ENCODE measurements at regions not wholly inside any gene's neighbourhood (a gene's known extent, or its start where the extent isn't known, plus 50 kb on each side); places are given as distances from the start of the nearest gene placed in this dataset.

DNA sequence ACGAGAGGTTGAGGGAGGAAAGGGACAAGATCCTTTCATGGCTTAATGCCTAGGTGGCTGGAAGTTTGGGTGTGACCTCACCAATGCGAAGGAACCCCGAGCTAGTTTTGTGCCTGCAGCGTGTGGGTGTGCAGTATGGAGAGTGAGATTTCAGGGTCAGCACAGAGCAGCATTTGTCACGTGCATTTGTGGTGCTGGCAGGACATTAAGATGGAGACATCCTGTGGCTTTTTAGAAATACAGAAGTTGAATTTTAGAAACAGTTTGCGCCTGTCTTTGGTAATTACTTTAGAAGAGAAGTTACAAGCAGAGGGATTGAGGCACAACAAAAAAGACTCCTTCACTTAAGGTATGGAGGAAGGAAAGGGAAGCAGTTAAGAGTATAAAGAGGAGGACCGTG, 258.2 kb upstream of the THUMPD2 start:
- no peak overlapping the region for H3K4me3 Mint-ChIP-seq (ENCODE audit: unreplicated experiment)
- DNase-seq (ENCODE audit: low spot score) = no peak
- TF ChIP-seq, protein P1, sequence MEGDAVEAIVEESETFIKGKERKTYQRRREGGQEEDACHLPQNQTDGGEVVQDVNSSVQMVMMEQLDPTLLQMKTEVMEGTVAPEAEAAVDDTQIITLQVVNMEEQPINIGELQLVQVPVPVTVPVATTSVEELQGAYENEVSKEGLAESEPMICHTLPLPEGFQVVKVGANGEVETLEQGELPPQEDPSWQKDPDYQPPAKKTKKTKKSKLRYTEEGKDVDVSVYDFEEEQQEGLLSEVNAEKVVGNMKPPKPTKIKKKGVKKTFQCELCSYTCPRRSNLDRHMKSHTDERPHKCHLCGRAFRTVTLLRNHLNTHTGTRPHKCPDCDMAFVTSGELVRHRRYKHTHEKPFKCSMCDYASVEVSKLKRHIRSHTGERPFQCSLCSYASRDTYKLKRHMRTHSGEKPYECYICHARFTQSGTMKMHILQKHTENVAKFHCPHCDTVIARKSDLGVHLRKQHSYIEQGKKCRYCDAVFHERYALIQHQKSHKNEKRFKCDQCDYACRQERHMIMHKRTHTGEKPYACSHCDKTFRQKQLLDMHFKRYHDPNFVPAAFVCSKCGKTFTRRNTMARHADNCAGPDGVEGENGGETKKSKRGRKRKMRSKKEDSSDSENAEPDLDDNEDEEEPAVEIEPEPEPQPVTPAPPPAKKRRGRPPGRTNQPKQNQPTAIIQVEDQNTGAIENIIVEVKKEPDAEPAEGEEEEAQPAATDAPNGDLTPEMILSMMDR (IDR thresholded peaks at IDR 0.05) = no peak
- H3K27ac Mint-ChIP-seq (ENCODE audit: unreplicated experiment) = no peak overlapping the region
- H3K4me1 Mint-ChIP-seq (ENCODE audit: low read depth) = no peaks in the 10 kb centered on the region
- H3K36me3 Mint-ChIP-seq (ENCODE audit: low read depth) = peaks cover 2% of the 10 kb centered on the region
- peaks cover 17% of the 10 kb centered on the region for H3K9me3 Mint-ChIP-seq (ENCODE audit: low read depth)
- peaks cover 11% of the 10 kb centered on the region for H3K27me3 Mint-ChIP-seq (ENCODE audit: low read depth)

DNA sequence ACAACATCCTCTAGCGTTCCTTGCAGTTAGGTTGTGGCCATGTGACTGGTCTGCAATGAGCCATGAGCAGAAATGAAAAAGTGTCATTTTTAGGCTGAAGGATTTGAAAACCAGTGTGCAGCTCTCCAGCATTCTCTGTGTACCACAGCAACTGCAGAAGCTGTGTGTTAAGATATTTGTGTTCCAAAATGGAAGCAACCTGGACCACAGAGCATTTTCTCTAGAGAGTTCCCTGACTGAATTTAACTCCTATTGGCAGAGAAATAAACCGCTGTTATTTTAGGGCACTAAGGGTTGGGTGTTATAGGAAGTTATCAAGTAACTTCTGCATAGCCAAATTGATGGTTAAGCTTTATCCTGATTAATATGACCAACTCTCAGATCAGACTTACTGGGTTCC, 257.2 kb upstream of the THUMPD2 start:
- H3K27ac Mint-ChIP-seq (ENCODE audit: unreplicated experiment) = no peak overlapping the region
- TF ChIP-seq, protein P1 (IDR thresholded peaks at IDR 0.05) = no peak
- peaks cover 2% of the 10 kb centered on the region for H3K36me3 Mint-ChIP-seq (ENCODE audit: low read depth)
- H3K4me3 Mint-ChIP-seq (ENCODE audit: unreplicated experiment) = no peak overlapping the region
- H3K4me1 Mint-ChIP-seq (ENCODE audit: low read depth) = no peaks in the 10 kb centered on the region
- peaks cover 11% of the 10 kb centered on the region for H3K27me3 Mint-ChIP-seq (ENCODE audit: low read depth)
- H3K9me3 Mint-ChIP-seq (ENCODE audit: low read depth) = peaks cover 17% of the 10 kb centered on the region
- DNase-seq (ENCODE audit: low spot score) = no peak

DNA sequence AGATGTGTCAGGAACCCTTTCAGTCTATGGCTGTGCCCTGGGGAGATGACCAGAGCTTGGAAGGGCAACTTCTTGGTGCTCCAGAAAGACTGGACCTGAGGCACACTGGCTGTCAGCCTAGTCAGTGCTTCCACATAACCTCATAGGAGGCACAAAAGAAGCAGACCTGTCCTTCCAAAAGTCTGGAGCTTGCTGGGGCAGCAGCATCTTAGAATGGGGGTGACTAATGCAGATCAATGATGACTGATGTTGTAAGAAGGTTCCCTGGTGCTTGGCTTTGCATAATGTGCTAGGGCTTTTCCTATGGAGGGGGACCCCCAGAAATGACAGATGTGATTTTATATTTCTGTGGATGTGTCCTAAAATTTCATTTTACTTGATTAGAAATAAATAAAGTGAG, 255.7 kb upstream of the THUMPD2 start:
- Mint-ChIP-seq H3K27ac (ENCODE audit: unreplicated experiment) (no peak overlapping the region), H3K4me3 (ENCODE audit: unreplicated experiment) (no peak overlapping the region), H3K4me1 (ENCODE audit: low read depth) (no peaks in the 10 kb centered on the region), H3K9me3 (ENCODE audit: low read depth) (peaks cover 21% of the 10 kb centered on the region), H3K27me3 (ENCODE audit: low read depth) (peaks cover 9% of the 10 kb centered on the region), H3K36me3 (ENCODE audit: low read depth) (peaks cover 2% of the 10 kb centered on the region)
- no peak for DNase-seq (ENCODE audit: low spot score)
- TF ChIP-seq, protein P1 (IDR thresholded peaks at IDR 0.05) = no peak

DNA sequence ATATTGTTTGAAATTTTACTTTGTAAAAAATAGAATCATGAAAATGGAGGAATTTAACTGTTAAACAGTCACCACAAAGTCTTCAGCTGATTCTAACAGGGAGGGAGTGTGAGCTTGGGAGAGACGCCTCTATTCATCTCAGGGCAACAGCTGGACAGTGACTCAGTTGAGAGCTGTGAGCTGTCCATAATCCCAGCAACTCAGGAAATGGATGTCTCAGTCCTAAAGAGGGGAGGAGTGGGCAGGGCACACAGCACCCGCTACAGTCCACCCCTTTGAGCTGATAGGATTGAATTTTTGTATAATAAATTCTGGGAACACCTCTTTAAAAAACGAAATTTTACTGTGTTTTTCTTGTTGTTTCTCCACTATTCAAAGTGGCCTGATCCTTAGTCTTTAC, 255.1 kb upstream of the THUMPD2 start:
- H3K27ac Mint-ChIP-seq (ENCODE audit: unreplicated experiment) = no peak overlapping the region
- H3K4me1 Mint-ChIP-seq (ENCODE audit: low read depth) = no peaks in the 10 kb centered on the region
- DNase-seq (ENCODE audit: low spot score) = no peak
- H3K36me3 Mint-ChIP-seq (ENCODE audit: low read depth) = peaks cover 2% of the 10 kb centered on the region
- peaks cover 9% of the 10 kb centered on the region for H3K27me3 Mint-ChIP-seq (ENCODE audit: low read depth)
- peaks cover 21% of the 10 kb centered on the region for H3K9me3 Mint-ChIP-seq (ENCODE audit: low read depth)
- TF ChIP-seq, protein P1 (IDR thresholded peaks at IDR 0.05) = no peak
- no peak overlapping the region for H3K4me3 Mint-ChIP-seq (ENCODE audit: unreplicated experiment)

DNA sequence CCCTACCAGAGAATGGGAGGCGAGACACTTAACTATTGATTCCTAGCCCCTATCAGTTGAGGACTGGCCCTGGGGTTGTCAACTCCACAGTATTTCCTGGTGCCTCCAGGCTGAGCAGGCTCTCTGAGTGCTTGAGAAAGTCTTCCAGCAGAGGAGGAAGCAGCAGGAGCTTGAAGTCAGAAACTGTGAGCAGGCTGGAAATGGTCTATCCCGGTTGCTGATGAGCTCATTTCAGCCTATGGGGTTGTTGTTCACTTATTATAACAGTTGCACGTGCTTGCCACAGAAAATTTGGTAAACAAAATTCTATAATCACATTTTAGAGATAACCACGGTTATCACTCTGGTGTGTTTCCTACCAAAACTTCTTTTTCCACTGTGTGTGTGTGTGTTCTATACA, 254.7 kb upstream of the THUMPD2 start:
- no peak overlapping the region for H3K4me3 Mint-ChIP-seq (ENCODE audit: unreplicated experiment)
- H3K9me3 Mint-ChIP-seq (ENCODE audit: low read depth) = peaks cover 21% of the 10 kb centered on the region
- peaks cover 9% of the 10 kb centered on the region for H3K27me3 Mint-ChIP-seq (ENCODE audit: low read depth)
- TF ChIP-seq, protein P1 (IDR thresholded peaks at IDR 0.05) = no peak
- no peaks in the 10 kb centered on the region for H3K4me1 Mint-ChIP-seq (ENCODE audit: low read depth)
- no peak for DNase-seq (ENCODE audit: low spot score)
- H3K36me3 Mint-ChIP-seq (ENCODE audit: low read depth) = peaks cover 2% of the 10 kb centered on the region
- H3K27ac Mint-ChIP-seq (ENCODE audit: unreplicated experiment) = no peak overlapping the region
